Liver (tissue), 8 donors: ENCODE measurements at regions not wholly inside any gene's neighbourhood (a gene's known extent, or its start where the extent isn't known, plus 50 kb on each side); places are given as distances from the start of the nearest gene placed in this dataset.

Experiments used
- DNase-seq: peaks from one replicate; pipeline ENCODE4 v3.0.0-alpha.2; 2017; ENCODE audit warnings: low spot score
- H3K27ac ChIP-seq, 2 donors: one replicate each; pipeline ENCODE4 v1.7.0; 2013; ENCODE audit warnings: inconsistent platforms in 2 of 2, low read length in 2 of 2, control low read depth in 1 of 2, low read depth in 1 of 2, mild to moderate bottlenecking in 1 of 2
- H3K27me3 ChIP-seq, 4 donors: one replicate each; pipeline versions ENCODE4 v1.6.1 to v1.7.0; 2013; ENCODE audit warnings: low read length in 3 of 4, inconsistent platforms in 1 of 4, mild to moderate bottlenecking in 1 of 4, moderate library complexity in 1 of 4; ENCODE audit not compliant: control insufficient read depth in 4 of 4, insufficient read depth in 4 of 4
- H3K36me3 ChIP-seq, 4 donors: one replicate each; pipeline versions ENCODE4 v1.6.1 to v1.7.0; 2013; ENCODE audit warnings: low read length in 3 of 4, mild to moderate bottlenecking in 3 of 4, low read depth in 1 of 4, moderate library complexity in 1 of 4; ENCODE audit not compliant: control insufficient read depth in 4 of 4, insufficient read depth in 3 of 4
- H3K4me1 ChIP-seq, 4 donors: one replicate each; pipeline versions ENCODE4 v1.6.1 to v1.7.0; 2013; ENCODE audit warnings: low read length in 3 of 4, mild to moderate bottlenecking in 3 of 4, moderate library complexity in 1 of 4; ENCODE audit not compliant: control insufficient read depth in 4 of 4, insufficient read depth in 4 of 4
- H3K4me3 ChIP-seq, 3 donors: one replicate each; pipeline versions ENCODE4 v1.6.1 to v1.7.0; 2013; ENCODE audit warnings: low read length in 3 of 3, control low read depth in 1 of 3, low read depth in 1 of 3, mild to moderate bottlenecking in 1 of 3
- H3K9ac ChIP-seq, 2 donors: one replicate each; pipeline ENCODE4 v1.7.0; 2013; ENCODE audit warnings: low read length in 2 of 2, mild to moderate bottlenecking in 2 of 2, moderate library complexity in 2 of 2, control low read depth in 1 of 2, low read depth in 1 of 2
- H3K9me3 ChIP-seq, 4 donors: one replicate each; pipeline versions ENCODE4 v1.6.1 to v1.7.0; 2013; ENCODE audit warnings: low read length in 3 of 4; ENCODE audit not compliant: control insufficient read depth in 4 of 4
- ATF3 ChIP-seq: IDR thresholded peaks from 2 replicates; pipeline ENCODE4 v1.6.1; 2016; ENCODE audit warnings: antibody characterized with exemption
- CTCF ChIP-seq: fragments of 150-350 bp; IDR thresholded peaks from 2 replicates; pipeline ENCODE4 v1.5.1; 2017; ENCODE audit warnings: improper control_type of control experiment, low read depth, low read length; ENCODE audit not compliant: missing input control
- EGR1 ChIP-seq, 2 donors: IDR thresholded peaks; 2 replicates each; pipeline ENCODE4 v1.6.1; 2016 to 2018; ENCODE audit warnings: antibody characterized with exemption in 2 of 2, low read depth in 2 of 2
- FOXA1 ChIP-seq: IDR thresholded peaks from 2 replicates; pipeline ENCODE4 v1.6.1; 2016; ENCODE audit warnings: antibody characterized with exemption
- FOXA2 ChIP-seq: IDR thresholded peaks from 2 replicates; pipeline ENCODE4 v1.6.1; 2016; ENCODE audit warnings: antibody characterized with exemption
- HNF4A ChIP-seq, 2 donors: conservative IDR thresholded peaks; 2 replicates each; pipeline ENCODE4 v1.6.1; 2016; ENCODE audit warnings: antibody characterized with exemption in 2 of 2, mild to moderate bottlenecking in 2 of 2
- HNF4G ChIP-seq: IDR thresholded peaks from 2 replicates; pipeline ENCODE4 v1.6.1; 2016; ENCODE audit warnings: antibody characterized with exemption
- JUND ChIP-seq, 2 donors: IDR thresholded peaks; 2 replicates each; pipeline ENCODE4 v1.6.1; 2016; ENCODE audit warnings: antibody characterized with exemption in 2 of 2
- MAX ChIP-seq: IDR thresholded peaks from 2 replicates; pipeline ENCODE4 v1.6.1; 2016; ENCODE audit warnings: antibody characterized with exemption
- NR2F2 ChIP-seq: IDR thresholded peaks from 2 replicates; pipeline ENCODE4 v1.6.1; 2016; ENCODE audit warnings: antibody characterized with exemption
- RAD21 ChIP-seq, 2 donors: IDR thresholded peaks; 2 replicates each; pipeline ENCODE4 v1.6.1; 2016; ENCODE audit warnings: antibody characterized with exemption in 2 of 2, mild to moderate bottlenecking in 2 of 2
- RXRA ChIP-seq, 2 donors: IDR thresholded peaks; 2 replicates each; pipeline ENCODE4 v1.6.1; 2017 to 2018; ENCODE audit warnings: antibody characterized with exemption in 2 of 2, mild to moderate bottlenecking in 1 of 2
- SP1 ChIP-seq: IDR thresholded peaks from 2 replicates; pipeline ENCODE4 v1.6.1; 2018; ENCODE audit warnings: antibody characterized with exemption, mild to moderate bottlenecking
- TAF1 ChIP-seq: conservative IDR thresholded peaks from 2 replicates; pipeline ENCODE4 v1.6.1; 2016; ENCODE audit warnings: antibody characterized with exemption, mild to moderate bottlenecking
- YY1 ChIP-seq: IDR thresholded peaks from 2 replicates; pipeline ENCODE4 v1.6.1; 2016; ENCODE audit warnings: antibody characterized with exemption, mild to moderate bottlenecking
- ZBTB33 ChIP-seq: IDR thresholded peaks from 2 replicates; pipeline ENCODE4 v1.6.1; 2016; ENCODE audit warnings: antibody characterized with exemption
- WGBS: extraction: QIAGEN DNeasy Blood & Tissue Kit; methylation state at CpG from one replicate; pipeline ENCODE4 v1.1.7; 2013; 5-methylcytosine and 5-hydroxymethylcytosine counted together
- donor health status: healthy.
- donor health status: healthy.
- donor health status: healthy.
- donor health status: healthy.
- donor health status: healthy.

GRCh38 chr9:26746357-26747072, 146.1 kb downstream of the CAAP1 start:
- no peaks in the 10 kb centered on the region for H3K36me3 ChIP-seq
- peaks cover 0 to 3% (median 0%) of the 10 kb centered on the region in 4 donors for H3K4me1 ChIP-seq
- H3K9ac ChIP-seq, result no peak overlapping the region
- H3K27me3 ChIP-seq, result no peaks in the 10 kb centered on the region
- no peaks in the 10 kb centered on the region for H3K9me3 ChIP-seq
- 90% methylated on average over 4 of the region's 4 CpGs for WGBS
- DNase-seq, result no peak
- no peak overlapping the region for H3K27ac ChIP-seq
- TF ChIP-seq TAF1, result no peak
- TF ChIP-seq JUND (IDR thresholded peaks at IDR 0.05), result no peak
- TF ChIP-seq MAX, result no peak
- TF ChIP-seq SP1, result no peak
- TF ChIP-seq EGR1 (IDR thresholded peaks at IDR 0.05; ENCODE audit: low read depth in 2 of 2), result no peak
- TF ChIP-seq RXRA (IDR thresholded peaks at IDR 0.05), result no peak
- TF ChIP-seq HNF4G, result no peak
- TF ChIP-seq NR2F2, result no peak
- no peak for TF ChIP-seq CTCF
- no peak for TF ChIP-seq RAD21 (IDR thresholded peaks at IDR 0.05)
- TF ChIP-seq FOXA2, result no peak
- no peak for TF ChIP-seq YY1
- no peak for TF ChIP-seq FOXA1
- TF ChIP-seq ATF3, result no peak
- TF ChIP-seq ZBTB33, result no peak
- no peak for TF ChIP-seq HNF4A (conservative IDR thresholded peaks at IDR 0.05)
- no peak overlapping the region for H3K4me3 ChIP-seq

GRCh38 chr9:26745111-26745510, 147.5 kb downstream of the CAAP1 start:
- Histone ChIP-seq H3K4me1 (peaks cover 0 to 3% (median 0%) of the 10 kb centered on the region in 4 donors), H3K36me3 (no peaks in the 10 kb centered on the region), H3K27me3 (no peaks in the 10 kb centered on the region), H3K9ac (no peak overlapping the region), H3K4me3 (no peak overlapping the region), H3K27ac (no peak overlapping the region), H3K9me3 (no peaks in the 10 kb centered on the region)
- WGBS, result 92% methylated on average over 4 of the region's 4 CpGs
- no peak for DNase-seq
- TF ChIP-seq RXRA (IDR thresholded peaks at IDR 0.05), result no peak
- no peak for TF ChIP-seq FOXA2
- no peak for TF ChIP-seq CTCF
